ENCODE measurements at regions not wholly inside any gene's neighbourhood (a gene's known extent, or its start where the extent isn't known, plus 50 kb on each side); places are given as distances from the start of the nearest gene placed in this dataset.
"Not testable (repeated sequence)": the region's sequence is repeated elsewhere in the genome, so short reads cannot be mapped to it uniquely, and the experiment has no call there.

- DNase-seq = no peak
Observed at GRCh38 chr7:101744588-101744987, 72.8 kb upstream of the CUX1 start.

- DNase-seq = no peak
Observed at GRCh38 chr7:101746314-101746713, 71.1 kb upstream of the CUX1 start.

- no peak for DNase-seq
Observed at GRCh38 chr7:101747053-101747878, 70.2 kb upstream of the CUX1 start.

- DNase-seq = no peak
Observed at GRCh38 chr7:101747879-101748345, 69.5 kb upstream of the CUX1 start.

- no peak for DNase-seq
Observed at GRCh38 chr7:101749891-101750290, 67.5 kb upstream of the CUX1 start.

- no peak for DNase-seq
Observed at GRCh38 chr7:101753316-101753715, 64.1 kb upstream of the CUX1 start.

- no peak for DNase-seq
Observed at GRCh38 chr7:101754424-101755159, 62.8 kb upstream of the CUX1 start.

- no peak for DNase-seq
Observed at GRCh38 chr7:101757879-101758278, 59.5 kb upstream of the CUX1 start.

GRCh38 chr7:101758519-101758918 lies 58.9 kb upstream of the CUX1 start:
- DNase-seq = not testable (repeated sequence)

GRCh38 chr7:101764221-101764620 lies 53.2 kb upstream of the CUX1 start:
- DNase-seq = no peak

- no peak for DNase-seq
Observed at GRCh38 chr7:101767544-101767943, 49.9 kb upstream of the CUX1 start.

Measured in CD4-positive, alpha-beta T cell treated with Interleukin-12 subunit alpha and Interleukin-12 subunit beta, for 1 hour (primary cell).